Endothelial cell of umbilical vein (primary cell): ENCODE measurements at regions not wholly inside any gene's neighbourhood (a gene's known extent, or its start where the extent isn't known, plus 50 kb on each side); places are given as distances from the start of the nearest gene placed in this dataset.

Experiments used
- BruUV-seq: library from RNA; stranded (reverse); fragments of 400-500 nt; replicated peaks from 2 replicates; lab custom pipeline; 2021; lab: Mats Ljungman, UMichigan
- CTCF ChIA-PET: fragments of 300-600, 350-600 bp; sonication (Branson Sonifier 250); formaldehyde crosslinking; loops from one replicate; lab custom pipeline; 2021; ENCODE audit warnings: antibody characterized with exemption, inconsistent platforms; lab: Charles Lee
- POLR2A ChIA-PET: fragments of 300-600, 350-600 bp; sonication (Branson Sonifier 250); formaldehyde crosslinking; loops from one replicate; lab custom pipeline; 2021; ENCODE audit warnings: antibody characterized with exemption, inconsistent platforms; lab: Charles Lee
- DNase-seq: peaks from one replicate; pipeline ENCODE4 v3.0.0-alpha.2; 2011; ENCODE audit warnings: low read depth, low spot score
- FAIRE-seq: peaks from 2 replicates; lab custom pipeline; 2011; peaks lifted over from hg19 to GRCh38; lab: Jason Lieb, UNC
- H2AFZ ChIP-seq: 2 replicates; pipeline ENCODE4 v1.6.0; 2012; ENCODE audit warnings: low read depth, low read length, control low read depth, inconsistent platforms
- H3K27ac ChIP-seq: 2 replicates; pipeline ENCODE4 v1.5.1; 2011; ENCODE audit warnings: low read depth, mild to moderate bottlenecking, control low read depth, low read length, moderate library complexity; ENCODE audit not compliant: insufficient read depth
- H3K27me3 ChIP-seq, 2 experiments: 2 replicates each; pipeline versions ENCODE4 v1.6.0 to v1.6.1; 2011; ENCODE audit warnings: low read length in 2 of 2, mixed read lengths in 1 of 2; ENCODE audit not compliant: control insufficient read depth in 2 of 2, insufficient read depth in 2 of 2
- H3K36me3 ChIP-seq, 2 experiments: 2 replicates in 1 of 2; 3 replicates in 1 of 2; pipeline ENCODE4 v1.5.1; 2011; ENCODE audit warnings: low read length in 2 of 2, mild to moderate bottlenecking in 1 of 2, moderate library complexity in 1 of 2; ENCODE audit not compliant: control insufficient read depth in 2 of 2, insufficient read depth in 2 of 2; ENCODE audit errors: extremely low read depth in 1 of 2
- H3K4me1 ChIP-seq: 3 replicates; pipeline ENCODE4 v1.5.1; 2011; ENCODE audit warnings: mild to moderate bottlenecking, low read length; ENCODE audit not compliant: control insufficient read depth, insufficient read depth; ENCODE audit errors: extremely low read depth
- H3K4me2 ChIP-seq: 2 replicates; pipeline ENCODE4 v1.6.1; 2011; ENCODE audit warnings: low read length, control low read depth, mixed read lengths; ENCODE audit not compliant: insufficient read depth
- H3K4me3 ChIP-seq, 3 experiments: fragments of 200-600 bp in 1 of 3; sonication (generic), shearing (Covaris generic) in 1 of 3; replicated peaks in 1 of 3; 2 replicates each; pipeline ENCODE4 v1.5.1; 2011 to 2016; ENCODE audit warnings: control low read depth in 3 of 3, low read length in 3 of 3, mild to moderate bottlenecking in 2 of 3, inconsistent platforms in 1 of 3, low read depth in 1 of 3, moderate library complexity in 1 of 3; ENCODE audit not compliant: insufficient read depth in 1 of 3
- H3K79me2 ChIP-seq: 2 replicates; pipeline ENCODE4 v1.6.0; 2012; ENCODE audit warnings: low read length, inconsistent platforms; ENCODE audit not compliant: control insufficient read depth, insufficient read depth
- H3K9ac ChIP-seq: replicated peaks from 2 replicates; pipeline ENCODE3; 2011; ENCODE audit warnings: low read length, control low read depth; ENCODE audit not compliant: insufficient read depth; ENCODE audit errors: extremely low read depth
- H3K9me1 ChIP-seq: replicated peaks from 3 replicates; pipeline ENCODE4 v1.6.0; 2011; ENCODE audit warnings: mild to moderate bottlenecking, low read length; ENCODE audit not compliant: control insufficient read depth, insufficient read depth; ENCODE audit errors: extremely low read depth
- H3K9me3 ChIP-seq: replicated peaks from 2 replicates; pipeline ENCODE4 v1.5.1; 2012; ENCODE audit warnings: low read length, inconsistent platforms; ENCODE audit not compliant: control insufficient read depth, insufficient read depth
- H4K20me1 ChIP-seq: replicated peaks from 2 replicates; pipeline ENCODE3; 2011; ENCODE audit warnings: mild to moderate bottlenecking, low read length; ENCODE audit not compliant: control insufficient read depth, insufficient read depth; ENCODE audit errors: extremely low read depth
- CTCF ChIP-seq, 2 donors: IDR thresholded peaks; 1 replicate in 1 of 2; 2 replicates in 1 of 2; pipeline ENCODE4 v1.5.1; 2011; ENCODE audit warnings: low read length in 2 of 2, mild to moderate bottlenecking in 2 of 2, moderate library complexity in 2 of 2, control low read depth in 1 of 2, inconsistent platforms in 1 of 2, low read depth in 1 of 2; ENCODE audit not compliant: insufficient read depth in 1 of 2; ENCODE audit errors: extremely low read depth in 1 of 2
- EZH2 ChIP-seq: IDR thresholded peaks from 2 replicates; pipeline ENCODE4 v1.6.1; 2012; ENCODE audit warnings: borderline replicate concordance, low read depth, mild to moderate bottlenecking, moderate library complexity, low read length, inconsistent platforms; ENCODE audit not compliant: severe bottlenecking
- FOS ChIP-seq: IDR thresholded peaks from 2 replicates; pipeline ENCODE4 v1.6.1; 2011; ENCODE audit warnings: mild to moderate bottlenecking, low read length, moderate library complexity, borderline replicate concordance; ENCODE audit not compliant: insufficient read depth
- GATA2 ChIP-seq: IDR thresholded peaks from 2 replicates; pipeline ENCODE4 v1.7.0; 2011; ENCODE audit warnings: low read depth, mild to moderate bottlenecking, moderate library complexity, mixed read lengths, low read length; ENCODE audit not compliant: insufficient read length, insufficient read depth
- JUN ChIP-seq: IDR thresholded peaks from 2 replicates; pipeline ENCODE4 v1.6.1; 2011; ENCODE audit warnings: borderline replicate concordance, low read depth; ENCODE audit not compliant: insufficient read length, insufficient read depth
- MAX ChIP-seq: IDR thresholded peaks from 2 replicates; pipeline ENCODE4 v1.6.1; 2011; ENCODE audit not compliant: insufficient read depth, insufficient read length
- MYC ChIP-seq: IDR thresholded peaks from one replicate; pipeline ENCODE4 v1.6.1; 2011; ENCODE audit warnings: mild to moderate bottlenecking, low read depth, low read length
- POLR2A ChIP-seq: IDR thresholded peaks from 2 replicates; pipeline ENCODE4 v1.6.1; 2012; ENCODE audit warnings: low read depth, mild to moderate bottlenecking, control low read depth, low read length
- POLR2AphosphoS5 ChIP-seq: IDR thresholded peaks from 2 replicates; pipeline ENCODE4 v1.6.1; 2012; ENCODE audit warnings: low read depth, mild to moderate bottlenecking, control low read depth, low read length, moderate library complexity; ENCODE audit not compliant: insufficient read depth
- dilution Hi-C: fragments of 300-500 bp; cut with MboI; formaldehyde crosslinking; loops from one replicate; pipeline ENCODE4 v1.15.0; 2019; ENCODE audit warnings: low sequenced_read_pairs; ENCODE audit not compliant: extremely low pct_ligation_motif_present
- intact Hi-C: fragments of 100-400 bp; cut with micrococcal nuclease; formaldehyde crosslinking; loops from one replicate; pipeline ENCODE4 v1.10.0; 2022

GRCh38 chr16:60181536-60181935, 1447.4 kb upstream of the GOT2 start:
- dilution Hi-C loops (no loop called here), intact Hi-C loops (no loop called here)
- no peaks in the 10 kb centered on the region for H4K20me1 ChIP-seq
- no peaks in the 10 kb centered on the region for H3K9me3 ChIP-seq
- POLR2A ChIA-PET: no interaction called here
- DNase-seq (peak; percentile 59), FAIRE-seq (peak; percentile 67)
- H3K36me3 ChIP-seq: no peaks in the 10 kb centered on the region
- H3K4me1 ChIP-seq: peaks cover 13% of the 10 kb centered on the region
- TF ChIP-seq JUN: no peak
- TF ChIP-seq POLR2A: no peak
- TF ChIP-seq CTCF (IDR thresholded peaks at IDR 0.05; ENCODE audit: extremely low read depth in 1 of 2, insufficient read depth in 1 of 2, low read depth in 1 of 2, low read length in 2 of 2): no peak
- TF ChIP-seq MYC: no peak
- no peak for TF ChIP-seq MAX
- peak; percentile 52 for TF ChIP-seq FOS
- peak overlapping the region; percentile 36 for H3K4me2 ChIP-seq
- H2AFZ ChIP-seq: no peak overlapping the region
- no peak overlapping the region for H3K9ac ChIP-seq
- no TSS peak for BruUV-seq
- H3K4me3 ChIP-seq: no peak overlapping the region
- CTCF ChIA-PET: interaction anchor here (0.9 to 1.7 kb wide), 3 partner anchors 9 to 74 kb away, joined by 3 to 4 read pairs (median 3); no protein-coding TSS in a partner anchor
- peak overlapping the region; percentile 7 for H3K27ac ChIP-seq
- no peaks in the 10 kb centered on the region for H3K79me2 ChIP-seq
- no peaks in the 10 kb centered on the region for H3K9me1 ChIP-seq
- no peaks in the 10 kb centered on the region for H3K27me3 ChIP-seq

- dilution Hi-C loops: no loop called here
- CTCF ChIA-PET: no interaction called here
- TF ChIP-seq MAX (no peak), GATA2 (no peak), POLR2A (no peak), JUN (no peak), CTCF (IDR thresholded peaks at IDR 0.05; ENCODE audit: extremely low read depth in 1 of 2, insufficient read depth in 1 of 2, low read depth in 1 of 2, low read length in 2 of 2) (no peak), MYC (no peak), EZH2 (no peak), FOS (no peak), POLR2AphosphoS5 (no peak)
- no peak overlapping the region for H2AFZ ChIP-seq
- H3K27ac ChIP-seq: no peak overlapping the region
- no peaks in the 10 kb centered on the region for H3K9me1 ChIP-seq
- no TSS peak for BruUV-seq
- no peak overlapping the region for H3K4me3 ChIP-seq
- POLR2A ChIA-PET: no interaction called here
- DNase-seq: no peak
- no peak for FAIRE-seq
- no peak overlapping the region for H3K4me2 ChIP-seq
- H4K20me1 ChIP-seq: no peaks in the 10 kb centered on the region
- H3K9me3 ChIP-seq: no peaks in the 10 kb centered on the region
- intact Hi-C loops: no loop called here
- H3K79me2 ChIP-seq: no peaks in the 10 kb centered on the region
- no peaks in the 10 kb centered on the region for H3K27me3 ChIP-seq
- H3K9ac ChIP-seq: no peak overlapping the region
- peaks cover 13% of the 10 kb centered on the region for H3K4me1 ChIP-seq
- H3K36me3 ChIP-seq: no peaks in the 10 kb centered on the region
These were observed 1446.5 kb upstream of the GOT2 start for GRCh38 chr16:60180609-60181008.
